Erythroblast (primary cell): ENCODE measurements at regions not wholly inside any gene's neighbourhood (a gene's known extent, or its start where the extent isn't known, plus 50 kb on each side); places are given as distances from the start of the nearest gene placed in this dataset.

ENCODE experiments used
- GATA1 ChIP-seq: IDR thresholded peaks from 2 replicates; pipeline ENCODE4 v1.6.1; 2011; ENCODE audit warnings: low read depth, mild to moderate bottlenecking, control low read depth, low read length, moderate library complexity
- POLR2A ChIP-seq: IDR thresholded peaks from 2 replicates; pipeline ENCODE4 v1.6.1; 2011; ENCODE audit warnings: mild to moderate bottlenecking, low read length

DNA sequence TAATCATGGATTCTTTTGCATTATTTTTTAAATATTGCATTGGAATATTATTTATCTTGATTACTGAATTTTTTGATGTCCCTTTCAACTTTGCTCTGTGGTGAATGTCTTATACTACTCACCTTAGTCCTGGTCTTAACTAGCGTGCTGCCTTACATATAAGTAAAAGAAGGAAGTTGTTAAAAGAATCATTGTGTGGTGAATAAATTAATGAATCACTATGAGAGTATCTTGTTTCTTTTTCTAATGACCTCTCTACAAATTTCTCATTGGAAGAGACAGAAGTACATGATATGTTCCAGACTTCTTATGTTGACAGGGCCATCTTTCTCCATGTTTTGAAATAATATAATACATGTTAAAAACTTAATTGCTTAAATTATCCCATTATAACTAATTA, 432.6 kb upstream of the MMADHC start:
- no peak for TF ChIP-seq POLR2A
- TF ChIP-seq GATA1, result no peak
